ENCODE measurements at regions not wholly inside any gene's neighbourhood (a gene's known extent, or its start where the extent isn't known, plus 50 kb on each side); places are given as distances from the start of the nearest gene placed in this dataset.

- Histone ChIP-seq H3K79me2 (no peaks in the 10 kb centered on the region), H3K9me3 (ENCODE audit: low read depth) (no peaks in the 10 kb centered on the region), H3K9me2 (replicated peaks; ENCODE audit: insufficient read depth) (no peaks in the 10 kb centered on the region), H3K4me3 (no peak overlapping the region), H3K27ac (no peak overlapping the region), H2AFZ (no peak overlapping the region), H3K4me2 (no peak overlapping the region), H3K4me1 (ENCODE audit: insufficient read depth) (no peaks in the 10 kb centered on the region), H3K27me3 (no peaks in the 10 kb centered on the region), H3K36me3 (replicated peaks; ENCODE audit: insufficient read depth, low read depth) (no peaks in the 10 kb centered on the region), H4K20me1 (ENCODE audit: insufficient read depth, poor library complexity, severe bottlenecking) (no peaks in the 10 kb centered on the region)
- TF ChIP-seq EZH2 (IDR thresholded peaks at IDR 0.05; ENCODE audit: borderline replicate concordance) (no peak), EZH2phosphoT487 (IDR thresholded peaks at IDR 0.05; ENCODE audit: low read depth, severe bottlenecking, unreplicated experiment) (no peak), CTCF (IDR thresholded peaks at IDR 0.05; ENCODE audit: poor library complexity) (no peak)
- WGBS (ENCODE audit: low lambda C conversion rate, missing lambda C conversion rate) = 93% methylated on average over 1 of the region's 1 CpG
- no peak for DNase-seq (ENCODE audit: low spot score)
Observed at GRCh38 chr4:111296466-111296865, 673.6 kb upstream of the PITX2 start.

- H2AFZ ChIP-seq = no peak overlapping the region
- TF ChIP-seq EZH2phosphoT487 (IDR thresholded peaks at IDR 0.05; ENCODE audit: low read depth, severe bottlenecking, unreplicated experiment) = no peak
- TF ChIP-seq EZH2 (IDR thresholded peaks at IDR 0.05; ENCODE audit: borderline replicate concordance) = no peak
- no peak for TF ChIP-seq CTCF (IDR thresholded peaks at IDR 0.05; ENCODE audit: poor library complexity)
- no peaks in the 10 kb centered on the region for H4K20me1 ChIP-seq (ENCODE audit: insufficient read depth, poor library complexity, severe bottlenecking)
- H3K9me3 ChIP-seq (ENCODE audit: low read depth) = no peaks in the 10 kb centered on the region
- no peak for DNase-seq (ENCODE audit: low spot score)
- no peaks in the 10 kb centered on the region for H3K4me1 ChIP-seq (ENCODE audit: insufficient read depth)
- no peak overlapping the region for H3K4me3 ChIP-seq
- H3K27ac ChIP-seq = no peak overlapping the region
- no peaks in the 10 kb centered on the region for H3K9me2 ChIP-seq (replicated peaks; ENCODE audit: insufficient read depth)
- no peak overlapping the region for H3K4me2 ChIP-seq
- no peaks in the 10 kb centered on the region for H3K79me2 ChIP-seq
- H3K36me3 ChIP-seq (replicated peaks; ENCODE audit: insufficient read depth, low read depth) = no peaks in the 10 kb centered on the region
- no peaks in the 10 kb centered on the region for H3K27me3 ChIP-seq
Observed at GRCh38 chr4:111303806-111304205, 680.9 kb upstream of the PITX2 start.

- Histone ChIP-seq H4K20me1 (ENCODE audit: insufficient read depth, poor library complexity, severe bottlenecking) (no peaks in the 10 kb centered on the region), H3K27me3 (no peaks in the 10 kb centered on the region), H3K4me3 (no peak overlapping the region), H3K79me2 (no peaks in the 10 kb centered on the region), H2AFZ (no peak overlapping the region), H3K36me3 (replicated peaks; ENCODE audit: insufficient read depth, low read depth) (no peaks in the 10 kb centered on the region), H3K4me1 (ENCODE audit: insufficient read depth) (no peaks in the 10 kb centered on the region), H3K27ac (no peak overlapping the region), H3K9me2 (replicated peaks; ENCODE audit: insufficient read depth) (no peaks in the 10 kb centered on the region), H3K4me2 (no peak overlapping the region), H3K9me3 (ENCODE audit: low read depth) (no peaks in the 10 kb centered on the region)
- no peak for TF ChIP-seq EZH2phosphoT487 (IDR thresholded peaks at IDR 0.05; ENCODE audit: low read depth, severe bottlenecking, unreplicated experiment)
- TF ChIP-seq CTCF (IDR thresholded peaks at IDR 0.05; ENCODE audit: poor library complexity) = no peak
- TF ChIP-seq EZH2 (IDR thresholded peaks at IDR 0.05; ENCODE audit: borderline replicate concordance) = no peak
- no peak for DNase-seq (ENCODE audit: low spot score)
- 83% methylated on average over 6 of the region's 6 CpGs for WGBS (ENCODE audit: low lambda C conversion rate, missing lambda C conversion rate)
Observed at GRCh38 chr4:111323496-111323895, 700.6 kb upstream of the PITX2 start.

GRCh38 chr4:111323916-111324315 lies 701.0 kb upstream of the PITX2 start:
- Histone ChIP-seq H3K4me3 (no peak overlapping the region), H3K9me2 (replicated peaks; ENCODE audit: insufficient read depth) (no peaks in the 10 kb centered on the region), H2AFZ (no peak overlapping the region), H4K20me1 (ENCODE audit: insufficient read depth, poor library complexity, severe bottlenecking) (no peaks in the 10 kb centered on the region), H3K79me2 (no peaks in the 10 kb centered on the region), H3K27ac (no peak overlapping the region), H3K4me2 (no peak overlapping the region), H3K4me1 (ENCODE audit: insufficient read depth) (no peaks in the 10 kb centered on the region), H3K9me3 (ENCODE audit: low read depth) (no peaks in the 10 kb centered on the region), H3K27me3 (no peaks in the 10 kb centered on the region), H3K36me3 (replicated peaks; ENCODE audit: insufficient read depth, low read depth) (no peaks in the 10 kb centered on the region)
- no peak for DNase-seq (ENCODE audit: low spot score)
- TF ChIP-seq EZH2phosphoT487 (IDR thresholded peaks at IDR 0.05; ENCODE audit: low read depth, severe bottlenecking, unreplicated experiment) = no peak
- no peak for TF ChIP-seq EZH2 (IDR thresholded peaks at IDR 0.05; ENCODE audit: borderline replicate concordance)
- no peak for TF ChIP-seq CTCF (IDR thresholded peaks at IDR 0.05; ENCODE audit: poor library complexity)
- 76% methylated on average over 3 of the region's 3 CpGs for WGBS (ENCODE audit: low lambda C conversion rate, missing lambda C conversion rate)
